Fibroblast of the conjunctiva (primary cell): ENCODE measurements at regions not wholly inside any gene's neighbourhood (a gene's known extent, or its start where the extent isn't known, plus 50 kb on each side); places are given as distances from the start of the nearest gene placed in this dataset.
A peak's percentile ranks its signal among the peaks of the same experiment; 100 is the strongest.
"Not testable (repeated sequence)": the region's sequence is repeated elsewhere in the genome, so short reads cannot be mapped to it uniquely, and the experiment has no call there.

Experiments used
- DNase-seq: peaks from one replicate; pipeline ENCODE4 v3.0.0-alpha.2; 2010; ENCODE audit warnings: low read depth

DNA sequence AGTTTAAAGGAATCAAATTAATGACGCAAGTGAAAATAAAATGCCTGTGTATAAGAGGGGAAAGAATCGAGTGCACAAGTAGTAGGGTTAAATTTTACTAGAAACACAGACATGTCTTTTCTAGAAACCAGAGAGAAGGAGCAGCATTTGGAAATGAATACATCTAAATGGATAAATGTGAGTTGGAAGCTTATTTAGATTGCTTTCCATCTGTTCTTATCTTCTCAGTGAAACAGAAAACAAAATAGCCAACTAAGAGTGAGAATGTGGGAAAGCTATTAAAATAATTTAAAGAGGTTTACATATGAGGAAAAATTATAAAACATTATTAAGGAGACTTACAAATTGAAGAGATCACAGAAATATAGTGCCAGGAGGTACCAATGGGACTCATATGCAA lies 1818.9 kb upstream of the FLRT2 start:
- no peak for DNase-seq

DNA sequence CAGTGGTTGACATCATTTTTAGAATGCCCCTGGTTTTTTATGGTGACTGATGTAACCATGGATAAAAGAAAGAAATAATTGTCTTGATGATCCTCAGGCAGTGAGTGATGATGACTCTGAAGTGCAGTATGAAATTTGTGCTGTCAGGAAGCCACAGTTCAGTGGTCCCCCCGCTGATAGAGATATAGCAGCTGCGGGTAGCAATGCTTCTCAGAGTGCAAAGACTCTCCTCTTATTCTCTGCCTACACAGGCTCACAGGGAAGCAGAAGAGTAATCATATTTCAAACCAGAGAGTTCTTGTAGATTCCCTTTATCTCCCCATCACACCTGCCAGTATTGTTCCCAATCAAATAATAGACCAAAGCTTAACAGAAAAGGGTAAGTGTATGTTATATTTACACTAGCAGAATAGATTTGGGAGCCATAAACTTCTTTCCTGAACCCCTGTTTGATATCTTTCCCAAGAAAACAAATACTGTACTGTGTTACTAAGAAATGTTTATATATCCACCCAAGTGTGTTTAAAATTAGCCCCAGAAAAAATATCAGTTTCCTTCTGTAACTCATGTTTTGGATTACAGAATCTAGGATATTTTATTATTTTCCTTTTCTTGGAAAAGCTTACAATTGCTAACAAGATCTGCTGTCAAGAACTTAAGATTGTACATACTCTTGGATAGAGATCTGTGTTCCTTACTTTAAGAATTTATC lies 1817.4 kb upstream of the FLRT2 start:
- DNase-seq = no peak

DNA sequence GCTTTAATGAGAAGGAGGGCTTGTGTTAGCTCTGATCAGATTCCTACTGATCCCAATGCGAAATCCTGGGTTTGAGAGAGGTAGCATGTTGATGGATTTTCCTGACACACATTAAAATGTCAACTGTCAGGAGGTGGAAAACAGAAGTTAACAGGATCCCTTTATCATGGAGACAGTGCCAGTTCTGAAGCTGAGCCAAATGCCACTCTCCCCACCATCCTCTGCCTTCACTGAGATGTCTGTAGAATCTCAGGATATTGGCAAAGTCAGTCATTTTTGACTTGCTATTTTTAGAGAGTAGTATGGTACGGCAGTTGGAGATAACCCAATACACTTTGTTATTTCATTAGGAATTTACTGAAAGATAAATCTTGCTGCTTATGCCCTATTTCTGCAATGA lies 1816.2 kb upstream of the FLRT2 start:
- no peak for DNase-seq

DNA sequence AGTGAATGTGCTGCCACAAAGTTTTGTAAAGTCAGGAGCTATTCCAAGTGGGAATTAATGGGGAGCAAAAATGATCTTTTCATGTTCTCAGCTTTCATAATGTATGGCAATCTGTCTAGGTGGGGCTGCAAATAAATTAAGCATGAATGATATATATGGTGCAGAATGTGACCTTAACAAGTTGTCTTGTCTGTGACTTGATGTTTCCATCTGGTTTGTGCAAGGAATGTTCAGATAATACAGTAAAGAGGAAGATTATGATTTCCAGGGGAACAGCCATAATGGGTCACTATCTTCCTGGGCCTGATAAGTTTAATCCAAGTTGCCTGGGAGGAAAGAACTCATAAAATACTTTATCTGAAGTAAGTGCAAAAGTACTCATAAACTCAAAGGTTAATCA lies 1815.8 kb upstream of the FLRT2 start:
- DNase-seq = no peak

DNA sequence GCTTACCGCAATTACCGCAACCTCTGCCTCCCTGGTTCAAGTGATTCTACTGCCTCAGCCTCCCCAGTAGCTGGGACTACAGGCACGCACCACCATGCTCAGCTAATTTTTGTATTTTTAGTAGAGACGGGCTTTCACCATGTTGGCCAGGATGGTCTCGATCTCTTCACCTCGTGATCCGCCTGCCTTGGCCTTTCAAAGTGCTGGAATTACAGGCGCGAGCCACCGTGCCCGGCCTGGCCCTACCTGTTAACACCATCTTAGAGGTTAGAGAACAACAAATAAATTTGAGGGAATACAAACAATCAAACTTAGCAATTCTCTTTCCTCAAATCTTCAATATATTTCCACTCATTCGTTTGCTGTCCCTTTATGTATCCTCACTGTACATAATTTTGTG lies 1810.5 kb upstream of the FLRT2 start:
- not testable (repeated sequence) for DNase-seq

DNA sequence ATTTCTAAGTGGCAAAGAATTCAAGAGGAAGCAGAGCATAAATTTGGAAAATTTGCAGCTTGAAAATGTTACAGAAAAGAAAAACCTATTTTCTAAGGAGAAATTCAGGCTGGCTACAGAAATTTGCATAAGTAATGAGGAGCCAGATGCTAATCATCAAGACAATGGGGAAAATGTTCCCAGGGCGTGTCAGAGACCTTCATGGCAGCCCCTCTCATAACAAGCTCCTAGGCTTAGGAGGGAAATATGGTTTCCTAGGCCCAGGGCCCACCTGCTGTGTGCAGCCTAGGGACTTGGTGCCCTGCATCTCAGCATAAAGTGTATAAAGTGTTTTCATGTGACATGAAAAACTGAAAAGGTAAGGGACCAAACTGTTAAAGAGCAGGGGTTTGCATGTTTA lies 1796.3 kb upstream of the FLRT2 start:
- DNase-seq = no peak

DNA sequence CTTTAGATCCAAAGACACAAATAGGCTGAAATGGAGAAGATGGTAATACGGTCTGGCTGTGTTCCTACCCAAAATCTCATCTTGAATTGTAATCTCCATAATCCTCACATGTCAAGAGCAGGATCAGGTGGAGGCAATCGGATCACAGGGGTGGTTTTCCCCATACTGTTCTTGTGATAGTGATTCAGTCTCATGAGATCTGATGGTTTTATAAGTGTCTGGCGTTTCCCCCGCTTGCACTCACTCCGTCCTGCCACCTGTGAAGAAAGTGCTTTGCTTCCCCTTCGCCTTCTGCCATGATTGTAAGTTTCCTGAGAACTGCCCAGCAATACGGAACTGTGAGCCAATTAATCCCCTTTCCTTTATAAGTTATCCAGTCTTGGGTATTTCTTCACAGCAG lies 1795.5 kb upstream of the FLRT2 start:
- DNase-seq = no peak

DNA sequence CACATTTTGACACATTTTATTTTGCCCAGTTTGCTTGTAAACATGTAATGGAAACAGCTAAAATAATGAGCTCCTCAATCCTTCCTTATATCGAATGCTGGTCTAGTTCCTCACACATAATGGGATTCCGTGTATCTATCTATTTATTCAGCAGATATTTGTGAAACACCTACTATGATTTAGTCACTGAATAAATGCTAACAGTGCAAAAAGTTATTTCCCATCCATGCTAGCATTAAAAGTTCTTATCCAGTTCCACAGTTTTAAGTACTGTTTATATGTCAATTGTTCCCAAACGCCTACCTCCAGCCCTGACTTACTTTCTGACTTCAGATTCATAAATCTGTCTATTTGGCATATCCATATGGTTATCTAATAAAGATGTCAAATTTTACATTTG lies 1788.7 kb upstream of the FLRT2 start:
- no peak for DNase-seq

DNA sequence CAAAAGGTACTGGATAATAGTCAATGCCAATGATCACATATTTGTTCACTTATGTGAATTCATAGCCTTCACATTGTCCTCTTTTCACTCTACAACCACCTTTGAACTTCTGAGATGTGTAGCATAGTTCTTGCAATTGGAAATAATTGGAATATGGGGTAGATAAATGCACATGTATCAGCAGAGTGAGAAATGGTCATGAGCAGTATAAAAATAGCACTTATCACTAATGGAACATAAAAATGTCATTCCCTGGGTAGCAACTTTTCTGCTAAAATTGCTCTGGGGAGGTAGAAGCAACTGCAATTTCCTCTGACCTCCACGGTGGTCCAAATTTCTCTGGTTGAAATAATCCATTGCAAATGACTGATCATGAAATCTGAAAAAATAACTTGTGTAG lies 1785.7 kb upstream of the FLRT2 start:
- no peak for DNase-seq

DNA sequence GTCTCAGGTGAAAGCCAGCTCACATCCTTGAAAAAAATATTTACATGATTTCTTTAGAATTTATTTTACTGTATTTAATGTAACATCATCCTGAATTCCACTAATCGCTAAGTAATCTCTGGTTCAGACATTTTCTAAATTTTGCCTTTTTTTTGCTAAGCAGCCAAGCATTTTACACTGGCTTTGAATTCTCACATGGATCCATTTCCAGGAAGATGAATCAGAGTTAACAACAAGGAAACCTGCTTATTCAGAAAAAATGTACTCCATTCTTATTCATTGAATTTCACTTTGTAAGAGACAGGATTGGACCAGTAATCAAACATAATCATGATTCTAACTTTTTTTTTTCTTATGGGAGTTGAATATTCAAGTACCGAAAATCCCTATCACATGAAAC lies 1785.1 kb upstream of the FLRT2 start:
- DNase-seq = no peak

DNA sequence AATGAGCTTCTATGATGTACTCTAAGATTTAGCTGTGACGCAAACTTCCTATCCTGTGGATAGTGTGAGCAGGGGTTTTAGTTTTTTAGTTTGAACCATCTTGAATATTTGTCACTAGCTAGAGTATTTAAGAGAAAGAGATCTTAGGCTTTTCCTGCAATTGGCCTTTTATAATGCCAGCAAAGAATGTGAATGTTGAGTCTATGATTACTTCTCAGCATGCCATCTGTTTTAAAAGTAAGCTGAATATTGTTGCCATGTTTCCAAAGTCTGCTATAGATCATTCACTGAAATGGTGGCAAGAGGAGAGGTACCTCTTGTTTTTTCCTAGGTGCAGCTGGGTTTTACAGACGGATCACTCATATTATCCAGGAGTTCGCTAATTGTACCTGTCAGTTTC lies 1783.6 kb upstream of the FLRT2 start:
- DNase-seq = no peak

DNA sequence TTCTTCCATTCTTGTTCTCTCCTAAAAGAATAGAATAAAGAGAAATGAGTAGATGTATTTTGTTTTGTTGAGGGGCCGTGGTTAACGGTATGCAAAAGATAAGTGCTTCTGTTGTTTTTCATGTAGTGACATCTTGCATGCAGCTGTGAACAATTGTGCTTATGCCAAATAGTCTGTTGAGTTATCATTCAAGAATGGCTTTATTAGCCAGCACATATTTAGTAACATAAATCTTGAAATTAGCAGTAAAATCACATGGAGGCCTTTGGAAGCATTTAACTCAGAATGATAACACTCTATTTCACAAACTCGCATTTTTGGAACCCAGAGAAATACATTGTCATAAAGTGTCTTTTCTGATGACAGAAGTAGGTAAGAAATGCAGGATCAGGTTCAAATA lies 1772.0 kb upstream of the FLRT2 start:
- DNase-seq = peak; percentile 51

DNA sequence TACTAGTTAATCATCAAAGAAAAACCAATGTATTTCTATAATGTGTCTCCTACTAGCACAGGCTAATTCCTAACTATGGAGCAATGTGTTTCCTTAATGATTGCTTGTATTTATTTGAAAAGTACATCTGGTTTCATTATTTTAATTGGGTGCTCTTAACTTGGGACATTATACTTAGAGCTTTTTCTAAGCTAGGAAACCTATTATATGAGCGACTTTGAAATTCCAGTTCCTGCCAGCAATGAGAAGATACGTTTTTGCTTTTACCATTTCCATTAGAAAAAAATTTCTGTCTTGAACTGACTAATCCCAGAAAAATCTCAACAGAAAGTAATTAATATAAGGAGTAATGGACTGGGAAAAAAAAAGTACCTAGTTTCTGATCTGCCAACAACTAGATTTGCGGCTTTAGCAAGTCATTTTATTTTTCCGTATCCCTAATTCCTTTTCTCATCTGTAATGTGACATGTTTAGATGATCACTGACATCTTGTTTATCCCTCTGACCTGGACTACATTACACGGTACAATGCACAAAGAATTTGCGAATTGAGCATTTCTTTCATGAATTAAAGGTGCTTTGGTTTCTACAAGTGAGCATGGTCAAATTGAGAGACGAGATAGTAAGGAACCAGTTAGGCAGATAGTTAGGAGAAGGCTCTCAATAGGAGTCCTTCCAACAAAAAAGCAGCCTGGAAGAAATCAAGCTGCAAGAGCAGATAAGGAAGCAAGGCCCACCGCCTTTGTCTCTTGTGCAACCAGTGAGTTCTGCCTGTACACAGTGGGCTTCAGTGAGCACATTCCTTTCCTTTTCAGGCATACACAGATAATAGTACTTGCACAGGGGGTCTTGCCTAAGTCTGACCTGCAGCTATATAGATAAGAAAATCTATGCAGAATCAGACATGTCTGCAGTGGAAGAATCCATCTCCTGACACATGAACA lies 1765.0 kb upstream of the FLRT2 start:
- no peak for DNase-seq

DNA sequence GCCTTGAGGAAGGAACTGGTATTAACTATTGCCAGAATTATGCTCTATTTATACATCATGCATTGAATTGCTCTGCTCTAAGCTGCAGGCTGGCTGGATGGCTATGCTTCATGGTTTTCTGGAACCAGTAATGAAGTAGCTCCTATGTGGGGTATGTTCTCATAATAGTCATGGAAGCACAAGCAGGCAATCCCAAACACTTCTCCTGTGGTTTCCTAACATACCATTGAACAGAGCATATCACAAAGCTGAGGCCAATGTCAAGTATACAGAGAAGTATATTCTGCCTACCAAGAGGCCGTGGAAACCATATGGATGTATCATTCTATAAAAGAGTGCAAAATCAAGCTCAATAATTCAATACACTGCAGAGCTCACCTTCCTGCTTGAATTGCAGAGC lies 1752.4 kb upstream of the FLRT2 start:
- DNase-seq = no peak

DNA sequence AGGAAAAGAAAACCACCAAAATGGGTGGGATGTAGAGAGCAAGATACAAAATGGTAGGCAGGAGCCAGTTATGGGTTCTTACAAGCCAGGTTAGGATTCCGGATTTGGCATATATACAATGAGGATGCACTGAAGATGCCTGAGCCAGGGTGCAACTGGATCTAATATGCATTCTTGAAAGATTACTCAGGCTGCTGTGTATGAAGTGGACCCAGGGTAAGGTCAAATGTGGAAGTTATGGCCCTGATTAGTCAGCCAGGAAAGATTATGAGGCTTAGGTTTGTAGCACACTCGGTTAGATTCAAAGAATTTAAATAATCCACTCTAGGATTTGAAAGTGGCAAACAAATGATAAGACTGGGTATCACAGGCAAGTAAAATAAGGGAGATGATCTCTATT lies 1750.7 kb upstream of the FLRT2 start:
- peak; percentile 38 for DNase-seq

DNA sequence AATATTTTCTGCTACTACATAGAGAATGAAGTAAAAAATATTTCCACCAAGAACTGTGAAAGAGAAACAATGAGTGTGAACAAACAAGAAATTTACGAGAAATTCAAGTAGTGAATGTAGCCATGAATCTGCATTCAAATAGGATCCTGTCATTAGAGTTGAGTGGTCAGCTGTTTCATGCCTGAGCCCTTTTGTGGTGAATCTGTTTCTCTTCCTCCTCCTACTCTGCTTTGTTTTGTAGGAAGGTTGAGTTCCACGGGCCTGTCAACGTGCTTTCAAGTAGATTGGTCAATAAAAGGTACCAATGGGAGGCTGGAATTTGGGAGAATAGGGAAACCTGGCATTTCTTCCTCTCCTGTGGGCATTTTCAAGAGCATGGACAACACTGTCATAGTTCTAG lies 1749.6 kb upstream of the FLRT2 start:
- no peak for DNase-seq

DNA sequence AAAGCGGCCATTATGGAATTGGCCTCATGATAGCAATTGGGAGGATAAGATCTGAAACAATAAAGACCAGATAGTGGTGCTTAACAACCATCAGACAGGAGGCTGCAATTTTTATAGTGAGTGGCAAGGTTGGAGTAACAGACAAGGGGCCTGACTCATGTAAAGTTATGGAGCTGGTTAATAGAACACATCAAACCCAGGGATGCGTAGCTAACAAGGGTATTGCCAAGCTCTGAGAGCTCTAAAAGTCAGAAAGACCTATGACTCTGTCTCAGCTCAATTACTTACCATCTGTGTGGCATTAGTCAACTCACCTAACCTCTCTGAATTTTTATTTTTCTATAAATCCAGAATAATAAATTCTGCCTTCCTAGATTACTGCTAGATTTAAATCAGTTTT lies 1731.5 kb upstream of the FLRT2 start:
- DNase-seq = no peak

DNA sequence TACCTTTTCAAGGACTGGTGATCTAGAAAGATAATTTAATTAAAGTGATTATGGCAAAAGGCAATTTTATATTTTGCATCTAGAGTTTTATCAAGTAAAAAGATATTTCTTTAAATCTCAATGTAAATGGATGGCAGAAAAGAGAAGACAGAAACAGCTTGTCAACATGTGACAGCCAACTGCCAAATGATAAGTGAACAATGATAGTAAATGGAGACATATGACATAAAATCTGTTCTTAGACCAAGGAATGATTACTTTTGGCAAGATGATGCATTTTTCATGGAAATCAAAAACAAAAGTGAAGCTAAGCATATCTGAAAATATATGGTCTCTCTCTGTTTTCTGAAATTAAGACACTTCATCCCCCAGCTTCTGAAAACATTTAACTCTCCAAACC lies 1730.7 kb upstream of the FLRT2 start:
- no peak for DNase-seq

DNA sequence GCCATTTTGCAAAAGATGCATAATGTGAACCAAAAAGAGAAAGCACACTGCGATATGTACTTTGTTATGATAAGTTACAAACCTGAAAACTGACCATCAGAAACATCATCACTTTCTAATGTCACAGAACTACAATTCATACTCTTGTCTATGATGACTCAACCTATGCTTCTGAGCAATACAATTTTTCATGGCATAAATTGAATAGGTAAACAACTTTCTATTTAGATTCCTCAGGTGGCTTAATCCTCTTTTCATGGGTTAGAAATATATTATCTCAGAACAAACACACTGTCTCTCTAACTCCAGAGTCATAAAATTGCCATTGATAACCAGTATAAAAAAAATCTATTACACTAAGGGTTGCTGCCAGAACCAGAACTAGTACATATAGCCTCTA lies 1715.0 kb upstream of the FLRT2 start:
- DNase-seq = no peak

DNA sequence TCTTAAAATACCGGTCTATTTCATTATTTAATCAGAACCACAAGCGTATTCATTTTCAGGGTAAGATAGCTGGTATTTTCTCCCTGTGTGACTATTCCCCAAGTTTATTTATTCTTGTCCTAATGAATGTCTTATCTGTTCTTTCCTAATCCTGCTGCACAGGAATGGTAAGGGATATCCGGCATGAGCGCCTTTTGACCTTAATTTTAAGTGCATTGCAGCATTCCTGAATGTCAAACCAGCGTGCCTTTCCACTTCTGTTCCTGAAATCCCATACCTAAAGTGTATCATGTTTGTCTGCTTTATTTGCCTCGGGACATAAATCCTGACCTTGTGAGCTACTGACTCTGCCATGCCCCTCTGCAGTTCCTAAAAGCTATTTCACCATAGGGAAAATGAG lies 1713.2 kb upstream of the FLRT2 start:
- DNase-seq = no peak

DNA sequence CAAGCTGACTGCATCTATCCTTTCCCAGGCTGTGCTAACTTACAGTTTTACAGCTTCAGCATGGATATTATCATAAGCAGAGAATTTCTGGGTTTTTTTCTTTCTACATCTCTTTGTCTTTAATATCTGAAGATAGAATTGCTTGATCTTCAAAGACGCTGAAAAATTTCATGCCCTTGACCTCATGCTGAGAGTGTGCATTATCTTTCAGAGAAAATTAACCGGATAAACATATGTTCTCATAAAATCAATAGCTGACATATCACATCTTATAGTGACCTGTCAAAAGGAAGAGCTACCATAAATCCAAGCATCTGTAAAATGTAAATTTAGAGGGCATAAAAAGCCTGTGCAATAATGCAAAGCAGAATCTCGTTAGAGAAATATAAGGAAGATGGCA lies 1704.1 kb upstream of the FLRT2 start:
- DNase-seq = no peak

DNA sequence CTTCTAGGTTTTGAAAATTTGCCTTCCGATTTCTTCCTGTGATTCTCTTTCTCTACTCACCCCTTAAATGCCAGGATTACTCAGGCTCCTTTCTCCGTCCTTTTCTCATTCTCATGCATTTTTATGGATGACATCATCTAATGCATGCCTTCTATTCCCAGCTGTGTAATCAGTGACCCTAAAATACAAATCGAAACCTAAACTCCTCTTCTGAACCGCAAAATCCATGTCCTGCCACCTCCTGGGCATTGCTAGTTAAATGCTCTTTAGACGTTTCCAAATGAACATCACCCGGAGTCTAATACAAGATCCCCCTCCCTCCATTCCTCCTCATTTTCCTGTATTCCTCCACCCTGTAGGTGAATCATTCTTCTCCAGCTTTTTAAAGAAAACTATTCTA lies 1703.1 kb upstream of the FLRT2 start:
- DNase-seq = peak; percentile 3

DNA sequence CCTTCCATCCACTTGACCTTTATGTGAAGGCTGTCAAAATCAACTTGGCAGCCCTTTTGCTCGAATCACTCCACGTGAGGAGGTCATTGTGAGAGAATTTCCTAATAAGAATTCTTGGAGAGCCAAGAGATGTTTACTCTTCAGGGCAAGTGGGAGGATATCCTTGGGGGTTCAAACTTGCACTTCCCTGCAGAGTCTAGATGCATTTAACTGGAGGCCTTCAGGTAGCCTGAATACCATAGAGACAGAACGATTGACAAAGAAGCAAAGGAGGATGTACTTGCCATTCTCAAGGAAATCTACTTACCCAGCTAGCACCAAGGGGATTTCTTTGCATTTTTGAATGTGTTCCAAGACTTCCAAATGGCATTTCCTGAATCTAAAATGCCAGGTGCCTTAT lies 1702.6 kb upstream of the FLRT2 start:
- no peak for DNase-seq

DNA sequence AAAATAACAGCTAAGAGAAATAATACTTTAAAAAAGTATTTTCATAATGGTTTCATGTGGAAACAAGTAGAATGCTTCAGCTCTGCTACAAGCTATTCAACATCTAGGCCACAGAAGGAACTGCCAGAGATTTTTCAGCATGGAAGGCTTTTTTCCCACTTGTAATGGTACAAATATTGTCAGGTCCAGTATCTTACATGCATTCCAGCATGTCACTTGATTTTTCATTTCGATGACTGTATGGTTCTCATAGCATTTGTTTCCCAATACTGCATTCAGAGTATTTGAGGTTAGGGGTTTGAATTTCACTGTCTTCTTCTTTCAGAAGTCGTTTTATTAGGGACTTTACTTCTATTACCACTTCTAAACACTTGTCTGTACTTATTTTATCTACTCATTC lies 1701.5 kb upstream of the FLRT2 start:
- no peak for DNase-seq
